Liver (tissue), 7 donors: ENCODE measurements at regions not wholly inside any gene's neighbourhood (a gene's known extent, or its start where the extent isn't known, plus 50 kb on each side); places are given as distances from the start of the nearest gene placed in this dataset.

Source experiments
- DNase-seq: peaks from one replicate; pipeline ENCODE4 v3.0.0-alpha.2; 2017; ENCODE audit warnings: low spot score
- H3K27ac ChIP-seq, 2 donors: one replicate each; pipeline ENCODE4 v1.7.0; 2013; ENCODE audit warnings: inconsistent platforms in 2 of 2, low read length in 2 of 2, control low read depth in 1 of 2, low read depth in 1 of 2, mild to moderate bottlenecking in 1 of 2
- H3K27me3 ChIP-seq, 4 donors: one replicate each; pipeline versions ENCODE4 v1.6.1 to v1.7.0; 2013; ENCODE audit warnings: low read length in 3 of 4, inconsistent platforms in 1 of 4, mild to moderate bottlenecking in 1 of 4, moderate library complexity in 1 of 4; ENCODE audit not compliant: control insufficient read depth in 4 of 4, insufficient read depth in 4 of 4
- H3K36me3 ChIP-seq, 4 donors: one replicate each; pipeline versions ENCODE4 v1.6.1 to v1.7.0; 2013; ENCODE audit warnings: low read length in 3 of 4, mild to moderate bottlenecking in 3 of 4, low read depth in 1 of 4, moderate library complexity in 1 of 4; ENCODE audit not compliant: control insufficient read depth in 4 of 4, insufficient read depth in 3 of 4
- H3K4me1 ChIP-seq, 4 donors: one replicate each; pipeline versions ENCODE4 v1.6.1 to v1.7.0; 2013; ENCODE audit warnings: low read length in 3 of 4, mild to moderate bottlenecking in 3 of 4, moderate library complexity in 1 of 4; ENCODE audit not compliant: control insufficient read depth in 4 of 4, insufficient read depth in 4 of 4
- H3K4me3 ChIP-seq, 3 donors: one replicate each; pipeline versions ENCODE4 v1.6.1 to v1.7.0; 2013; ENCODE audit warnings: low read length in 3 of 3, control low read depth in 1 of 3, low read depth in 1 of 3, mild to moderate bottlenecking in 1 of 3
- H3K9ac ChIP-seq, 2 donors: one replicate each; pipeline ENCODE4 v1.7.0; 2013; ENCODE audit warnings: low read length in 2 of 2, mild to moderate bottlenecking in 2 of 2, moderate library complexity in 2 of 2, control low read depth in 1 of 2, low read depth in 1 of 2
- H3K9me3 ChIP-seq, 4 donors: one replicate each; pipeline versions ENCODE4 v1.6.1 to v1.7.0; 2013; ENCODE audit warnings: low read length in 3 of 4; ENCODE audit not compliant: control insufficient read depth in 4 of 4
- ATF3 ChIP-seq: IDR thresholded peaks from 2 replicates; pipeline ENCODE4 v1.6.1; 2016; ENCODE audit warnings: antibody characterized with exemption
- EGR1 ChIP-seq, 2 donors: IDR thresholded peaks; 2 replicates each; pipeline ENCODE4 v1.6.1; 2016 to 2018; ENCODE audit warnings: antibody characterized with exemption in 2 of 2, low read depth in 2 of 2
- HNF4A ChIP-seq, 2 donors: conservative IDR thresholded peaks; 2 replicates each; pipeline ENCODE4 v1.6.1; 2016; ENCODE audit warnings: antibody characterized with exemption in 2 of 2, mild to moderate bottlenecking in 2 of 2
- HNF4G ChIP-seq: IDR thresholded peaks from 2 replicates; pipeline ENCODE4 v1.6.1; 2016; ENCODE audit warnings: antibody characterized with exemption
- JUND ChIP-seq, 2 donors: IDR thresholded peaks; 2 replicates each; pipeline ENCODE4 v1.6.1; 2016; ENCODE audit warnings: antibody characterized with exemption in 2 of 2
- MAX ChIP-seq: IDR thresholded peaks from 2 replicates; pipeline ENCODE4 v1.6.1; 2016; ENCODE audit warnings: antibody characterized with exemption
- NR2F2 ChIP-seq: IDR thresholded peaks from 2 replicates; pipeline ENCODE4 v1.6.1; 2016; ENCODE audit warnings: antibody characterized with exemption
- RAD21 ChIP-seq, 2 donors: IDR thresholded peaks; 2 replicates each; pipeline ENCODE4 v1.6.1; 2016; ENCODE audit warnings: antibody characterized with exemption in 2 of 2, mild to moderate bottlenecking in 2 of 2
- REST ChIP-seq: IDR thresholded peaks from 2 replicates; pipeline ENCODE4 v1.6.1; 2016; ENCODE audit warnings: antibody characterized with exemption, mild to moderate bottlenecking
- RXRA ChIP-seq, 2 donors: IDR thresholded peaks; 2 replicates each; pipeline ENCODE4 v1.6.1; 2017 to 2018; ENCODE audit warnings: antibody characterized with exemption in 2 of 2, mild to moderate bottlenecking in 1 of 2
- SP1 ChIP-seq: IDR thresholded peaks from 2 replicates; pipeline ENCODE4 v1.6.1; 2018; ENCODE audit warnings: antibody characterized with exemption, mild to moderate bottlenecking
- TAF1 ChIP-seq: conservative IDR thresholded peaks from 2 replicates; pipeline ENCODE4 v1.6.1; 2016; ENCODE audit warnings: antibody characterized with exemption, mild to moderate bottlenecking
- ZBTB33 ChIP-seq: IDR thresholded peaks from 2 replicates; pipeline ENCODE4 v1.6.1; 2016; ENCODE audit warnings: antibody characterized with exemption
- WGBS: extraction: QIAGEN DNeasy Blood & Tissue Kit; methylation state at CpG from one replicate; pipeline ENCODE4 v1.1.7; 2013; 5-methylcytosine and 5-hydroxymethylcytosine counted together
- donor health status: healthy.
- donor health status: healthy.
- donor health status: healthy.
- donor health status: healthy.

GRCh38 chr12:47024463-47024862 lies 55.0 kb upstream of the PCED1B start:
- Histone ChIP-seq H3K9ac (no peak overlapping the region), H3K4me1 (peaks cover 0 to 13% (median 2%) of the 10 kb centered on the region in 4 donors), H3K27ac (no peak overlapping the region), H3K36me3 (no peaks in the 10 kb centered on the region), H3K9me3 (no peaks in the 10 kb centered on the region), H3K27me3 (no peaks in the 10 kb centered on the region), H3K4me3 (no peak overlapping the region)
- TF ChIP-seq MAX (no peak), JUND (IDR thresholded peaks at IDR 0.05) (no peak), ATF3 (no peak), RXRA (IDR thresholded peaks at IDR 0.05) (no peak), REST (no peak), NR2F2 (no peak), SP1 (no peak), HNF4A (conservative IDR thresholded peaks at IDR 0.05) (no peak), ZBTB33 (no peak), TAF1 (no peak)
- no peak for DNase-seq
- 74% methylated on average over 2 of the region's 2 CpGs for WGBS

GRCh38 chr12:47025349-47025748 lies 54.1 kb upstream of the PCED1B start:
- H3K4me3 ChIP-seq = no peak overlapping the region
- no peak for DNase-seq

More at GRCh38 chr12:47025349-47025748, 54.1 kb upstream of the PCED1B start:
- no peak overlapping the region for H3K27ac ChIP-seq
- WGBS = 79% methylated on average over 2 of the region's 2 CpGs
- no peaks in the 10 kb centered on the region for H3K36me3 ChIP-seq
- H3K4me1 ChIP-seq = peaks cover 0 to 10% (median 2%) of the 10 kb centered on the region in 4 donors
- H3K9ac ChIP-seq = no peak overlapping the region
- no peaks in the 10 kb centered on the region for H3K9me3 ChIP-seq
- TF ChIP-seq HNF4G (no peak), RXRA (IDR thresholded peaks at IDR 0.05) (no peak), TAF1 (no peak), RAD21 (IDR thresholded peaks at IDR 0.05) (no peak), REST (no peak), EGR1 (IDR thresholded peaks at IDR 0.05; ENCODE audit: low read depth in 2 of 2) (no peak), SP1 (no peak), JUND (IDR thresholded peaks at IDR 0.05) (no peak), NR2F2 (no peak), ZBTB33 (no peak)
- H3K27me3 ChIP-seq = no peaks in the 10 kb centered on the region
